ENCODE measurements at regions not wholly inside any gene's neighbourhood (a gene's known extent, or its start where the extent isn't known, plus 50 kb on each side); places are given as distances from the start of the nearest gene placed in this dataset.

GRCh38 chr7:24119852-24120251, 164.1 kb upstream of the NPY start:
- no peak for DNase-seq (ENCODE audit: low read depth, low spot score)
- no peak overlapping the region for H3K27ac ChIP-seq

- no peak for DNase-seq (ENCODE audit: low read depth, low spot score)
- no peak overlapping the region for H3K27ac ChIP-seq
Observed at GRCh38 chr7:24123076-24123475, 160.9 kb upstream of the NPY start.

- no peak for DNase-seq (ENCODE audit: low read depth, low spot score)
- no peak overlapping the region for H3K27ac ChIP-seq
Observed at GRCh38 chr7:24125765-24126164, 158.2 kb upstream of the NPY start.

- H3K27ac ChIP-seq: no peak overlapping the region
- no peak for DNase-seq (ENCODE audit: low read depth, low spot score)
Observed at GRCh38 chr7:24127930-24128329, 156.1 kb upstream of the NPY start.

- DNase-seq (ENCODE audit: low read depth, low spot score): no peak
- H3K27ac ChIP-seq: no peak overlapping the region
Observed at GRCh38 chr7:24129597-24129996, 154.4 kb upstream of the NPY start.

- no peak overlapping the region for H3K27ac ChIP-seq
- no peak for DNase-seq (ENCODE audit: low read depth, low spot score)
Observed at GRCh38 chr7:24130631-24131030, 153.4 kb upstream of the NPY start.

GRCh38 chr7:24133691-24134090, 150.3 kb upstream of the NPY start:
- no peak for DNase-seq (ENCODE audit: low read depth, low spot score)

GRCh38 chr7:24134535-24134934, 149.5 kb upstream of the NPY start:
- H3K27ac ChIP-seq: no peak overlapping the region
- no peak for DNase-seq (ENCODE audit: low read depth, low spot score)

More at GRCh38 chr7:24133691-24134090, 150.3 kb upstream of the NPY start:
- no peak overlapping the region for H3K27ac ChIP-seq

- DNase-seq (ENCODE audit: low read depth, low spot score): no peak
- no peak overlapping the region for H3K27ac ChIP-seq
Observed at GRCh38 chr7:24135003-24135817, 148.8 kb upstream of the NPY start.

GRCh38 chr7:24137338-24137737, 146.7 kb upstream of the NPY start:
- no peak overlapping the region for H3K27ac ChIP-seq
- DNase-seq (ENCODE audit: low read depth, low spot score): no peak

- no peak for DNase-seq (ENCODE audit: low read depth, low spot score)
- no peak overlapping the region for H3K27ac ChIP-seq
Observed at GRCh38 chr7:24138343-24138742, 145.6 kb upstream of the NPY start.

- DNase-seq (ENCODE audit: low read depth, low spot score): no peak
- H3K27ac ChIP-seq: no peak overlapping the region
Observed at GRCh38 chr7:24140001-24140400, 144.0 kb upstream of the NPY start.

- H3K27ac ChIP-seq: no peak overlapping the region
- no peak for DNase-seq (ENCODE audit: low read depth, low spot score)
Observed at GRCh38 chr7:24141874-24142509, 142.0 kb upstream of the NPY start.

- no peak overlapping the region for H3K27ac ChIP-seq
- DNase-seq (ENCODE audit: low read depth, low spot score): no peak
Observed at GRCh38 chr7:24143547-24143946, 140.4 kb upstream of the NPY start.

- DNase-seq (ENCODE audit: low read depth, low spot score): no peak
- H3K27ac ChIP-seq: no peak overlapping the region
Observed at GRCh38 chr7:24151944-24152343, 132.0 kb upstream of the NPY start.

- DNase-seq (ENCODE audit: low read depth, low spot score): no peak
- no peak overlapping the region for H3K27ac ChIP-seq
Observed at GRCh38 chr7:24152356-24152755, 131.6 kb upstream of the NPY start.

GRCh38 chr7:24152877-24153472, 131.0 kb upstream of the NPY start:
- no peak for DNase-seq (ENCODE audit: low read depth, low spot score)
- no peak overlapping the region for H3K27ac ChIP-seq

- no peak for DNase-seq (ENCODE audit: low read depth, low spot score)
- H3K27ac ChIP-seq: no peak overlapping the region
Observed at GRCh38 chr7:24157666-24158065, 126.3 kb upstream of the NPY start.

- no peak for DNase-seq (ENCODE audit: low read depth, low spot score)
- H3K27ac ChIP-seq: no peak overlapping the region
Observed at GRCh38 chr7:24158975-24159374, 125.0 kb upstream of the NPY start.

GRCh38 chr7:24164401-24164800, 119.6 kb upstream of the NPY start:
- no peak for DNase-seq (ENCODE audit: low read depth, low spot score)
- no peak overlapping the region for H3K27ac ChIP-seq

- DNase-seq (ENCODE audit: low read depth, low spot score): no peak
- no peak overlapping the region for H3K27ac ChIP-seq
Observed at GRCh38 chr7:24169077-24169624, 114.8 kb upstream of the NPY start.

All from epithelial cell of prostate (primary cell).